Sigmoid colon (tissue), 4 donors: ENCODE measurements at regions not wholly inside any gene's neighbourhood (a gene's known extent, or its start where the extent isn't known, plus 50 kb on each side); places are given as distances from the start of the nearest gene placed in this dataset.
"Not testable (repeated sequence)": the region's sequence is repeated elsewhere in the genome, so short reads cannot be mapped to it uniquely, and the experiment has no call there.

Experiments
- CTCF ChIP-seq, 4 experiments: fragments of 450-650 bp in 3 of 4; fragments of 200-600 bp in 1 of 4; IDR thresholded peaks; one replicate each; pipeline ENCODE4 v1.5.1; 2016 to 2019; ENCODE audit warnings: antibody characterized with exemption in 4 of 4, mild to moderate bottlenecking in 3 of 4, moderate library complexity in 2 of 4
- EP300 ChIP-seq, 4 donors: sonication (generic); formaldehyde crosslinking; IDR thresholded peaks; one replicate each; pipeline ENCODE4 v1.6.1; 2017; ENCODE audit warnings: antibody characterized with exemption in 4 of 4
- POLR2A ChIP-seq, 2 donors: fragments of 450-650 bp; IDR thresholded peaks; one replicate each; pipeline ENCODE4 v1.6.1; 2016; ENCODE audit warnings: antibody characterized with exemption in 2 of 2, mild to moderate bottlenecking in 2 of 2, moderate library complexity in 2 of 2
- POLR2AphosphoS5 ChIP-seq, 4 donors: sonication (generic); formaldehyde crosslinking; IDR thresholded peaks; one replicate each; pipeline ENCODE4 v1.6.1; 2017; ENCODE audit warnings: antibody characterized with exemption in 4 of 4

GRCh38 chrX:85663970-85664369 is 284.5 kb upstream of the POF1B start:
- not testable (repeated sequence) for TF ChIP-seq CTCF, POLR2AphosphoS5, POLR2A, EP300 (IDR thresholded peaks at IDR 0.05)
